NB4 (cell line): ENCODE measurements at regions not wholly inside any gene's neighbourhood (a gene's known extent, or its start where the extent isn't known, plus 50 kb on each side); places are given as distances from the start of the nearest gene placed in this dataset.

ENCODE experiments used
- DNase-seq: peaks from one replicate; pipeline ENCODE4 v3.0.0; 2010; ENCODE audit warnings: low read depth
- H3K4me3 ChIP-seq: one replicate; pipeline ENCODE4 v1.5.1; 2011; ENCODE audit warnings: mild to moderate bottlenecking, low read depth, low read length, moderate library complexity
- MAX ChIP-seq: IDR thresholded peaks from 2 replicates; pipeline ENCODE4 v1.6.1; 2011; ENCODE audit warnings: low read depth, low read length
- MYC ChIP-seq: IDR thresholded peaks from 2 replicates; pipeline ENCODE4 v1.6.1; 2011; ENCODE audit warnings: low read depth, low read length
- POLR2A ChIP-seq: IDR thresholded peaks from 2 replicates; pipeline ENCODE4 v1.6.1; 2011; ENCODE audit warnings: mild to moderate bottlenecking; ENCODE audit not compliant: insufficient read length; ENCODE audit errors: extremely low read depth
- TF ChIP-seq, protein P1 (sequence below): IDR thresholded peaks from one replicate; pipeline ENCODE4 v1.5.1; 2012; ENCODE audit warnings: low read depth, low read length

- no peak for DNase-seq
- no peak overlapping the region for H3K4me3 ChIP-seq
- TF ChIP-seq POLR2A, result no peak
- no peak for TF ChIP-seq MYC
- TF ChIP-seq, protein P1, sequence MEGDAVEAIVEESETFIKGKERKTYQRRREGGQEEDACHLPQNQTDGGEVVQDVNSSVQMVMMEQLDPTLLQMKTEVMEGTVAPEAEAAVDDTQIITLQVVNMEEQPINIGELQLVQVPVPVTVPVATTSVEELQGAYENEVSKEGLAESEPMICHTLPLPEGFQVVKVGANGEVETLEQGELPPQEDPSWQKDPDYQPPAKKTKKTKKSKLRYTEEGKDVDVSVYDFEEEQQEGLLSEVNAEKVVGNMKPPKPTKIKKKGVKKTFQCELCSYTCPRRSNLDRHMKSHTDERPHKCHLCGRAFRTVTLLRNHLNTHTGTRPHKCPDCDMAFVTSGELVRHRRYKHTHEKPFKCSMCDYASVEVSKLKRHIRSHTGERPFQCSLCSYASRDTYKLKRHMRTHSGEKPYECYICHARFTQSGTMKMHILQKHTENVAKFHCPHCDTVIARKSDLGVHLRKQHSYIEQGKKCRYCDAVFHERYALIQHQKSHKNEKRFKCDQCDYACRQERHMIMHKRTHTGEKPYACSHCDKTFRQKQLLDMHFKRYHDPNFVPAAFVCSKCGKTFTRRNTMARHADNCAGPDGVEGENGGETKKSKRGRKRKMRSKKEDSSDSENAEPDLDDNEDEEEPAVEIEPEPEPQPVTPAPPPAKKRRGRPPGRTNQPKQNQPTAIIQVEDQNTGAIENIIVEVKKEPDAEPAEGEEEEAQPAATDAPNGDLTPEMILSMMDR, result no peak
- TF ChIP-seq MAX, result no peak
Observed at GRCh38 chr13:53357582-53357981, 329.0 kb downstream of the OLFM4 start.

DNA sequence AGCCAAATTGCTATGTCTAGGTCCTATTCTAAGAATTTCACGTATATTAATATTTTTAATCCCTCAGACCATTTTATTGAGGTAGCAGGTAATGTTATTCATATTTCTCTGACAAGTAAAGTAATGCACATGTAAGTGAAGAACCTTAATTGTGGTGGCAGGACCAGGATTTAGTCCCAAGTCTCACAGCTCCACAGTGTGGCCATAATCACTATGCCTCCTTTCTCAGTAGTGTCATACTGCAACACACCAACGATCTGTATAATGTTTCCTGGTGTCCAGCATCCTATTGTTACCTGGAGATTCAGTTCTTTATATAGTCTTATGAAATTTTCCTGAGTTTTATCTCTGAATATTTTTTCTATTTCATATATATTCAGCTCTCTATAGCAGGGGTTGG is 340.3 kb downstream of the OLFM4 start:
- DNase-seq, result no peak
- no peak for TF ChIP-seq MAX
- TF ChIP-seq, protein P1, result no peak
- no peak for TF ChIP-seq MYC
- no peak for TF ChIP-seq POLR2A

GRCh38 chr13:53379485-53379884 is 350.9 kb downstream of the OLFM4 start:
- DNase-seq, result no peak
- no peak overlapping the region for H3K4me3 ChIP-seq
- no peak for TF ChIP-seq POLR2A

More for the DNA sequence above, 340.3 kb downstream of the OLFM4 start:
- no peak overlapping the region for H3K4me3 ChIP-seq

GRCh38 chr13:53382008-53382407 is 353.4 kb downstream of the OLFM4 start:
- TF ChIP-seq POLR2A, result no peak
- TF ChIP-seq, protein P1, result no peak
- TF ChIP-seq MYC, result no peak
- TF ChIP-seq MAX, result no peak
- DNase-seq, result no peak
- no peak overlapping the region for H3K4me3 ChIP-seq

- TF ChIP-seq, protein P1, result no peak
- no peak for TF ChIP-seq MYC
- TF ChIP-seq POLR2A, result no peak
- no peak for TF ChIP-seq MAX
- DNase-seq, result no peak
- no peak overlapping the region for H3K4me3 ChIP-seq
Observed at GRCh38 chr13:53398051-53398450, 369.4 kb downstream of the OLFM4 start.

- DNase-seq, result no peak
- no peak for TF ChIP-seq POLR2A
- TF ChIP-seq MYC, result no peak
- TF ChIP-seq, protein P1, result no peak
- TF ChIP-seq MAX, result no peak
- H3K4me3 ChIP-seq, result no peak overlapping the region
Observed at GRCh38 chr13:53405616-53406015, 377.0 kb downstream of the OLFM4 start.
